ENCODE measurements at regions not wholly inside any gene's neighbourhood (a gene's known extent, or its start where the extent isn't known, plus 50 kb on each side); places are given as distances from the start of the nearest gene placed in this dataset.
"Not testable (repeated sequence)": the region's sequence is repeated elsewhere in the genome, so short reads cannot be mapped to it uniquely, and the experiment has no call there.

DNA sequence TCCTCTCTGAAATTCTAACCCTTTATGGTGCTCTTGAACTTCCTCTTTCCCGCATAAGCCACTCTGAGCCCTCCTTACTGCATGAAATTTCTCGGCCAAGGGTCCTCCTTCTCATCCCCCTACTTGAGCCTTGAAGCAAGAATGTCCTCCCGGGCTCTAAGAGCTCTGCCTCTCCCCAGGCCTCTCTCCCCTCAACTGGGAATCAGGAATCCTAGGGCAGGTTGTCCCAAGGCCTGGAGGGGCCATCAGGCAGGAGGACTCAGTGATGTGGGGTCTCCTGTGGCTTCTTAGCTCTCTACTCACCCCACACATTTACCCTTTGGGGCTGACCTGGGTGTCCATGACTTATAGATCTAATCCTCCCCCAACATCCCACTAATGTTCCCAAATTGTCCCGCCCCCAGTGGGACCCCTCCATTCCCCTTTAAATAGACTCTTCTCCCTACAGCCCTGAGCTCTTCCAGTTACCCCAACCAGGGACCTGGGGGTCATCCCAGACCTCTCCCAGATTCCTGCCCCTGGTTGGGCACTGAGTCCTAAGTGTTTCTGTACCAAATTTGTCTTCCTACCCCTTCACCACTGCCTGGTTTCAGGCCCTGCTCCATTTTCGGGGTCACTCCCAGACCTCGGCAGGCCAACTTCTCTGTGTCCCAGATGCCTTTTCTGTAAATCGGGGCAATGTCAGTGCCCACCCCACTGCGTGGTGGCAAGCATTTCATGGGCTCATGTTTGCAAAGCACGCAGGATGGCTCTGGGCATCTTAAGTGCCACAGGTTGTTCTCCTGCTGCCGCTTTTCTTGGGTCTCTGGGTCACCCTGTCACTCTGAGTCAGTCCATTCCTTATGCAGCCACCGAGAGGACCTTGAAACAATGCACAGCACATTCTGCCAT lies 171.2 kb downstream of the ASB1 start:
- no peak for DNase-seq

DNA sequence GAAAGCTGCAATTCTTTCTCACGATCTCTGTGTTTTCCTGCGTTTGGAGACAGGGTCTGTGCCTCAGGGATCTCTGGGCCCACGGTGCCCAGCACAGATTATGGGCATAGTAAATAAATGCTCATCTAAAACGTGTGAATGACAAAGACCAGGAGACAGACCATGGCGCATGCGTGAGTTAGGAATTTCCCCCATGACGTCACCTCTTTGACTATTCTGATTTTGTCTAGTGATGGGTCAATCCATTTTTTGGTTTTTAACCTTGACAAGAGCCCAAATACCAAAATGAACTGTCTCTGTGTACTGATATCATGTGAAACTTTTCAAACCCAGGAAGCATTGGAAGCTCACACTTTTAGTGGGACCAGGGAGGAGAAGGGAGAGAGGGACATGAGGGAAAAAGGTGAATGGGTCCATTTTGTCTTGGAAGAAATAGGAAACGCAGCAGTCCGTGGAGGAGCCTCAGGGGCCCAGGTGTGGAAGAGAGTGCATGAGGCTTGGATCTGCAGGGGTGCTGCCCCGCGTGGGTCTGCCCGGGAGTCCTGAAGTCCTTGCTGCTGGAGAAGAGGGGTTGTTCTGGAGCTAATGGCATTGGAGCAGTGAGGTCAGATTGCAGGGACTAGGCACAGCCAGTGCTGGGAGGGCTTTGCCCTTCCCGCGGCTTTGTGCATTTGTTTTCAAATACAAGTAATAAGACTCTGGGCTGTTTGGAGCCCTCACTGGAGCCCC lies 172.2 kb downstream of the ASB1 start:
- no peak for DNase-seq

DNA sequence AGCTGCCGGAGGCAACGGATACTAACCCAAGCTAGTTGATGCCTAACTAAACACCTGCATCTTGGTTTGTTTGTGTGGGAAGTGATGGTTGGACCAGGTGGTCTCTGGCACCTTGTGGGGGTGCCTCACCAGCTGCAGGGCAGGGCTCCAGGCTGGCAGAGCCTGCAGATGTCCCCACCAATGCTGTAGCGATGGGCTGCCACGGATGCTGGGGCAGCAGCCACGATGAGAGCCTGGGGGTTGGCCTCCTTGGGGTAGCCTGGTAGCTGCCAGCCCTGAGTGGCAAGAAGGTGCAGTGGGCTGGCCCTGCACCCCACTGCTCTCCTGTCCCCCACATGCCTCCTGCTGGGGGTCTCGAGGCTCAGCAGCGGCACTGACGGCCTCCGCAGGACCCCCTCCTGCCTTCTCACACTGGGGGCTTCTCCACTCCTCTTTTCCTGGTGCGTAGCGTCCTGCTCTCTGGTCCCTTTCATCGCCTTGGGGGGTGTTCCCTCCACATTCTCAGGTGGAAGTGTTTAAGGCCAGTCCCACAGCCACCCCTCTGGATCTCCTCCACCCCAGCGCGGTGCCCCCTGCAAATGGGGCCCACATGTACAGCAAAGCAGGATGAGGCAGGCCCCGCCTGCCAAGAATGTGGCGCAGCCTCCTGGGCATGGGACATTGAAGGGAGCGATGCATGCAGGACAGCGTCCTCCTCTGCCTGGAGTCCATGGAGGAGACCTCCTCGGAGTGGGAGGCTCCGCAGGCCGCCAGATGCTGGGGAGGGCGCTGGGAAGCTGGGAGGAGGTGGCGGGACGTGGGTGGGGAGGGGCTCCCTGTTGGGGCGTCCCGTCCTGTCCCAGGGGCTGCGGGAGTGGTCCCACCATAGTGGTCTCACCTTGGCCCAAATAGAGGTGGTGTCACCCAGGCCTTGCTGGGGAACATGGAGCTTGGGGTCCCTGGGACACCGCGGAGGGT lies 173.1 kb downstream of the ASB1 start:
- no peak for DNase-seq

DNA sequence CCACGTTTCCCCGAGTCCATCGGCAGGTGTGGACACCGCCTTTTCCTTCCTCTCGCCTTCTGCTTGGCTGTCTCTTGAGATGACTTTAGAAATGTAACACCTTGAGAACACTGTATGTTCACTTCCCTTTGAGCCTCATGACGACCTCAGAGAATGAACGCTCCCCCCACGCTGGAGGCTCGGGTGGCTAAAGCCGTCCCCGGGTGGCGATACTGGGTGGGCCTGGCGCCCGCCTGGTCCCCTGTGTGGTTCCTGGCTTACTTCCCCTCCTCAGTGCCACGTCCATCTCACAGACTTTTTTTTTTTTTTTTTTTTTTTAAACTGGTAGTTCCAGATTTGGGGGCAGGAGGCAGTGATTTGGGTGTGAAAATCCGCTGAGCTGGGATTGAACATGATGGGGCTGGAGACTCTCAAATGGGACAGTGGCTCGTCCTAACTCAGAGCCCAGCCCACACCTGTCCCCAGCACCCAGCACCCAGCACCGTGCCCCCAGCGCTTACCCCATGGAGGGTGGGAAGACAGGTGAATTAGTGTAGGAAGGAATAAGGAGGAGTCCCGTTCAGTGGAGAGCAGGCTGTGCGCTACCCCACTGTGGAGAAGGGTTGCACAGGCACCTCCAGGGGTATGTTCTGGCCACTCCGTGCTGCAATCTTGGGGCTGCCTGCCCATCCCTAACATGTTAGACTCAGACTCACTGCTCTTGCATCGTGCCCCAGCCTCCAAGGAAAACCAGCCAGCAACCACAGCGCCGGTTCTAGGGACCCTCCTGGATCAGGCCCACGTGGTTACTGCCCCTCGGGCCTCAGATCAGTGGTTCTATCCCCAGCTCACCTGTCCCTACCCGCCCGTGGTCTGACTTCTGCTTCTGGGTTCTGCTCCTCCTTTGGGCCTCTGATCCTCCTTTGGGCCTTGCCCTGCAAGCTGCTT lies 174.0 kb downstream of the ASB1 start:
- DNase-seq = no peak

DNA sequence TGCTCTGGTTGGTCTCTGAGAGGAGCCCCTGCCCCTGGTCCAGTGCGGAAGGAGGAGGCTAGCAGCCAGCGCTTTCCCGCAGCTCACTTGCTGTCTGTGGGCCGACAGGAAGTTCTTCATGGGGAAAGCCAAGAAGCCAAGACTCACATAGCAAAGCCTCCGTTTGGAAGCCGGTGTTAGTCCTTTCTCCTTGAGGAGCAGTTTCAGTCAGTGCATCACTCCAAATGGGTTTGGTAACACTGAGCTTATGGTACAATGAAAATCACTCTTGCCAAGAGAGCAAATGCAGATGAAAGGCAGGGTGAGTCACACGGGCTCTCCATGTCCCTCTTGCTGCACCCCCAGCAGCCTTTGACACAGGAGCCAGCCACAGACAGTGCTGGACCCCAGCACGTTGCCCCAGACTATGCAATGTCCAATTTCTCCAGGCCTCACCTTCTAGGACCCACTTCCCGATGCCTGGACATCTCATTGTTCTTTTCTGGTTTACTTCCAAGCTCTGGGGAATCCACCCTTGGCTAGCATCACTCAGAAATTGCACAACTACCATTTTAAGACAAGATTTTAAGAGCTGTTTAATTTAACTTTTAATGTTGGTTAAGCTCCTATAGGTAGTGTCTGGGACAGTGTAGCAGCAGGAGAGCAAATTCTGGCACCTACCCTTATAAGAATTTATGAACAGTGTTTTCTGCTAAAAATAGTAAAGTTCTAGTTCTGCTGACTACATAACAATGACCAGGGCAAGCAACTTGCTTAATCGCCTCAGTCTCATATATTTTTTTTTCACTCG lies 174.9 kb downstream of the ASB1 start:
- DNase-seq = no peak

DNA sequence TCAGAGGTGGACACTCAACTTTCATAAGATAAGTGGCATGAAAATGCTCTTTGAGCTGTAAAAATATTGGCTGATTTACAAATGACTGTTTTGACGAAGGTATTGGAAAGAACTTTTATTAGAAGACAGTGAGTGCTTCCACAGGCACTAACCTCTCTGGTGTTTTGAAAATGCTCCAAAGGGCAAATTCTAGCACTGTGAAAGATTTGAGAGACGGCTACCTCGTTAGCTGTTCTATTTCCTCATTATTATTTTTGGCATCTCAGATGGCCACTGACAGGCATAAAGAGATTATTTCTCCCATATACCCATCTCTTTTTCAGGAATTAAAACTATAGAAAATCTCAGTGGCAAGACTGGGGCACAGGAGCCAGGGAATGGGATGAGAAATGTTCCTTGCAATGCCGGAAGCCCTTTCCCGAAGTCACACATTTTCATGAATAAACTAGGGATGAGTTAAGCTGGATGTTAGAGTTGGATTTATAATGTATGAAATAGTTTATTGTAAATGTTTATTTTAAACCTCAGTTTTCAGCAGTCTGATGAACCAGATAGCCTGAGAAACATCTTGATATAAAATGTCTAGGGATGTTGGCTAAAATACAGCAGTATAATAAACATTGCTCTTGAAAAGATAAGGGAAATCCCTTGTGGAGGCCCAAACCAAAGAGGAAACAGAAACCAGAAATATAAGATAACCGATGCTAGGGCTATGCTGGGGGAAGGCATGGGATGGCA lies 175.7 kb downstream of the ASB1 start:
- no peak for DNase-seq

DNA sequence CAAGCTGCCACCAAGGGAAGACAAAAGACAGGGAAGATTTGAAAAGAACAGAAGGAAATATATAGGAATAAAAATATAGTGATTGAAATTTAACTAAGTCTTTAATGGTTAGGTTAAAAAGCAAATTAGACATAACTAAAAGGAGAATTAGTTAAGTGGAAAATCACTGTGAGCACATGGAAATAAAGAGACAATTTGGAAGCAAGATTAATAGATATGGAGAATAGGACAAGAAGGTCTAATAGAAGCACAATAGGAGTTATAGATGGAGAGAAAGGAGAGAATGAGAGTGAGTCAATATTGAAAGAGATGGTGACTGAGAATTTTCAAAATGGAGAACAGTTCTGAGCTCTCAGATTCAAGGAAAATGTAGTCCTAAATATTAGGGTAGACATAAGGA lies 176.9 kb downstream of the ASB1 start:
- DNase-seq = no peak

DNA sequence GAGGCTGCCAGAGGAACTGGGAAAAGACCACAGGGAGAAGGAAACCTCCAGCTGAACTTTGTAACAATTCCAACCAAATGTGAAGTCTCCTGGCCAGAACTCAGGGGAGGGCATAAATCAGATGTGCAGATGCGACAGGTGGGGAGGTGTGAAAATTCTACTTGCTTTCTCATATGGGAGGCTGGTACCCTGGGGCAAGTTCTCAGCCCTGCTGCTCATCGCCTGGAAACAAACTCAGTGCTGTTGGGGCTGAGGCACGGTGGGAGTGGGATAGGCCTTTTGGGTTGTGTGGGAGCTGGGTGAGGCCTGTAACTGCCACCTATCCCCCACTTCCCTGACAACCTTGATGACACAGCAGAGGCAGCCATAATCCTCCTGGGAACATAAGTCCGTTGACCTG lies 179.6 kb downstream of the ASB1 start:
- no peak for DNase-seq

DNA sequence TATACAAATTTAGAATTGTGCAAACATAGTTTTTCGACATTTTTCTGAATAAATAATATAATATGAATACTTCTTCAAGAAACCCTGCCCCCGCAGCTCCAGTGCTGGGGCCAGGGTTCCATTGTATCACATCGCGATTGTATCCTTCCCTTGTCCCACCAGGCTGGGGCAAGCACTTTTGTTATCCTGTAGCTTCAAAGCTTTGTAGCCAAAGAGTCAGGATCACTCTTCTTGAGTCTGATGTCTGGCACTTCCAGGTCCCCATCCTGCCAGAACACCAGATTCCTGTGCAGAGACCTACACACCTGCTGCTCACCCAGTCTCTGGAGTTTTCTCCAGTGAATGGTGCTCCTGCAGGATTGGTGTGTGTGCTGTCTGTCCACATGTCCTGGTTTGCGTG lies 186.9 kb downstream of the ASB1 start:
- DNase-seq = no peak

DNA sequence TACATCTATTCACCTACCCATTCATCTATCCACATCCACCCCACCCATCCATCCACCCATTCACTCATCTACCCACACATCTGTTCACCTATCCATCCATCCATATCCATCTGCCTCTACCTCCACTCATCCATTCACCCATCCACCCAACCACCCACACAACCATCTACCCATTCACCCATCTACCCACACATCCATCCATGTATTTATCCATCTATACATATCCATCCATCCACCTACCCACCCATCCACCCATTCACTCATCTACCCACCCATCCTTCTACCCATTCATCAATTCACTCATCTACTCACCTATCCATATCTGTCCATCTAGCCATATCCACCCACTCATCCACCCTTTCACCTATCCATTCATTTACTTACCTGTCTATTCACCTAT lies 187.6 kb downstream of the ASB1 start:
- no peak for DNase-seq

DNA sequence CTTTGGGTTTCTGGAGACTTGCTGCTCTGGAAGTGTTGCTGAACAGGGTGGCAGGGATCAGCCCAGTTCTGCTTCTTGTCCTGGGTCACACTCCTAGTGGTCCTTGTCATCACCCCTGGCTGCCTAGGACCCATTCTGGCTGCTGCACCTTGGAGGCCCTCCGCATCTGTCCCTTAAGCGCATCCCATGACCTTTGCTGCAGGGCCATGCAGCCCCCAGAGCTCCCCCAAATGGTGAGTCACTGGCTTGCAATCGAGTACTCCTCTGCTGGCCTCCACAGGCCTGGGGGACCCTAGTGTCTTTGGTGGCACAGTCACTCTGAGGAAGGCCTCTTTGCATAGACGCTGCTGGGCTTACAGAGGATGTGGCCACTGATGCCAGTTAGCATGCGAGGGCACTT lies 188.5 kb downstream of the ASB1 start:
- no peak for DNase-seq

DNA sequence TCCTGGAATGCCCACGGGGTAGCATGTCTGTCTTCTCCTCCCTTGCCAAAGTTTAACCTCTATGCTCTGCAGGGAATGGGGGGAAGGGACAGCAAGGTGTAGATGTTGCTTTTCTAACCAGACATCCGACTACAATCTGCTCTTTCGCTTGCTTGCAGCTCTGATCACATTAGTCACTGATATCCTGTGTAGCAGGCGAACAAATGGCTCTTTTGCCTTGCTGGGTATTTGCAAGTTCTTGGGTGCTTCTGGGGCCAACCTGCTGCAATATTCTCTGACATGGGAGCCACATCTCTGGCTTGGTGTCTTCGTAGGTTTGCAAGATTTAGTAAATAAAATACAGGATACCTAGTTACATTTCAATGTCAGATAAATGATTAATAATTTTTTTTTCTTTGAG lies 190.0 kb downstream of the ASB1 start:
- DNase-seq = no peak

DNA sequence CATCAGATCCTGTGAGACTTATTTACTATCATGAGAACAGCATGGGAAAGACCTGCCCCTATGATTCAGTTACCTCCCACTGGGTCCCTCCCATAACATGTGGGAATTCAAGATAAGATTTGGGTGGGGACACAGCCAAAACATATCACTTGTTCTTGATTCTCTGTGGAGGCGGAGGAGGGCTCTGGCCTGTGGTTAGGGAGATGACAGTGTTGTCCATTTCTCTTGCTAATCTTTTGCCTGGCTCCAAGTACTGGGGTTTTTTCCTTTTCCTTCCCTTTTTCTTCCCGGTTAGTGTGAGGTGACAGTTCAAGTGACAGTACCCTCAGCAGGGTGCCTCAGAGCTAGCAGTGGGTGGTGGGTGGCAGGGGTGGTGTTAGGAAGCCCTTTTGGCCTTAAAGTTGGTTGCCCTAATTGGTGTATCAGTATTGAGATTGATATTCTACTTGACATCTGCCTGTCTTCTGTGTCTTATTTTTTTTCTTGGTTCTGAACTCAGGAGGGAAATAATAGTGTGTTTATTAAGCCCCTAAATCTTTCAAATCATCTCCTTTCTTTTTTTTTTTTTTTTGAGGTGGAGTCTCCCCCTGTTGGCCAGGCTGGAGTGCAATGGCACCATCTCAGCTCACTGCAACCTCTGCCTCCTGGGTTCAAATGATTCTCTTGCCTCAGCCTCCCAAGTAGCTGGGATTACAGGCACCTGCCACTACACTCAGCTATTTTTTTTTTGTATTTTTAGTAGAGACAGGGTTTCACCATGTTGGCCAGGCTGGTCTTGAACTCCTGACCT lies 192.0 kb downstream of the ASB1 start:
- not testable (repeated sequence) for DNase-seq

DNA sequence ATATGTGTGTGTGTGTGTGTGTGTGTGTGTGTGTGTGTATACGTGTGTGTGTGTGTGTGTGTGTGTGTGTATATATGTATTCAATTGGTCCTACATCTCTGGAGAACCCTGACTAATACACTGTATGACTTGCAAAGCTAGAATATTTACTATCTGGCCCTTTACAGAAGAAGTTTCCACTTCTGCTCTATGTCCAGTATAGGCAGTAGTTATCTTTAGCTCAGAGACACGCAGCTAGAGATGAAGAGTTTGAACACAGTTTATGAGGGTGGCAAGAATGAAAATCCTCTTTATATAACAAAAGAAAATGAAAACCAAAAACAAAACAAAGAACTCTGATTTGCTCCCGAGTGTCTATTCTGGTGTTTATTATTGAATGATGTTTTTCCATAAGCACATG lies 201.2 kb downstream of the ASB1 start:
- no peak for DNase-seq

DNA sequence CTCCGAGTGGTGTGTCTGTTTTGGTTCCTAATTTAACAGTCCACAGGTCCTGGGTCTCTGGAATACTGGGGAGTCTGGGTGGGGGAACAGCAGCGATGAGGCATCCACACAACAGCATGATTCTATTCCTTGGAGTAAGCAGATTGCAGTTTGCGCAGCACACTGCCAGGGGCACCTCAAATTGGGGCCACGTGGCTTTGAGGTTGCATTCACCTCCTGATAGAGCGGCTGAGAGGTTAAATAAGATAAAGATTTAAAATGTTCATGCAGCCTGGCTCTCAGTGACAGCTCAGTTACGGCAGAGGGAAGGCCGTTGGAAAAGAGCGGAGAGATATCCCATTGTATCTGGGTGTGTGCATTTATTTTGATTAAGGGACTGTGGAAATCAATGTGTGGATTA lies 202.3 kb downstream of the ASB1 start:
- DNase-seq = no peak

DNA sequence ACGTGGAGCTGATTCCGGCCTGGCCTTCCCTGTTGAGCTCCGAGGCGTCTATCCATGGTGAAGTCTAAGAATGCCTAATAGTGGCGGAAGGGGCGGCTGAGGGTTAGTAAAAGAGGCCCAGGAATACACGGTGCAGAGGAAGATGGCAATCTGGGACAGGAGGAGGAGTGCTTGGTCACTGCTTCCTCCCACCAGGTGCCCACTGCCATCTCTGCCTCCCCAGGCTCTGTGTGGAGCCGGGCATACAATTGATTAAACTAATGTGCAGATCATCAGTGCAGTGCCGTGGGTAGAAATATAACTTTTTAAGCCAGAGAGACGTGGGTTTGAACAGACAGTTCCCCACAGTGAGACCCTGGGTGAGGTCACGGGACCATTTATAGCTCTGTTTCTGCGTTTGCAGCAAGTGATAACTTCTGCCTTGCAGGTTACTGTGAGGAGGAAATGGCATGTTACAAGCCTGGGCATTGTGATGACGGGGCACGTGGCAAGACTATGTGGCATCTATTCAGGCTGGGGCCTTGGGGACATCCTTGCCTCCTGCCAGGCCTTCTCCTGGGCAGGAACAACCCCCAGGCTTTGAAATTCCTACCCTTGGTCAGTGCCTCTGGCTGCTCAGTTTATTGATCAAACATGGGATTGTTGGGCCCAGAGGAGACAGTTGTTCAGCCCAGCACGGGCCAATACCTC lies 204.9 kb downstream of the ASB1 start:
- no peak for DNase-seq

Measured in nucleus accumbens (tissue), 56 donors.